GM21381 (cell line): ENCODE measurements at regions not wholly inside any gene's neighbourhood (a gene's known extent, or its start where the extent isn't known, plus 50 kb on each side); places are given as distances from the start of the nearest gene placed in this dataset.

Source experiments
- ATAC-seq: cut with Tn5 transposase; IDR thresholded peaks from one replicate; pipeline ENCODE4 v1.9.1; 2021; ENCODE audit warnings: mild to moderate bottlenecking, moderate library complexity; ENCODE audit not compliant: unreplicated experiment

DNA sequence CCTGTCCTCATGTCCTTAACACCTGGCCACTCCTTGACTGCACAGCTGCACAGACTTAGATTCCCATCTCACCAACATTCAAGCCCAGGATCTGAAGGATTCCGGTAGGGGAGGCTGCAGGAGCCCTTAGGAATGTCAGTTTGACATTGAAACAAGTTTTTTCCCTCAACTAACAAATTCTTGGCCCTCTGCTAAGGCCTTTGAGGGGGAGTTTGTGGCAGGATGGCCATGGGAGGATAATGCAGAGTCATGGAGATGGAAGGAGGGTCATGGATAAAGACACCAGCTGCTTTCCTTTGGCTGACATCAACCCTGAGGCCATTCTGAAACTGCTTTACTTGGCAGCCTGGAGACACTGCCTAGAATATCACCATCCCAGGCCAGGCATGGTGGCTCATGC lies 63.4 kb upstream of the PPP2R5A start:
- no peak for ATAC-seq

- ATAC-seq, result no peak
Observed at GRCh38 chr1:212224102-212224501, 61.1 kb upstream of the PPP2R5A start.

DNA sequence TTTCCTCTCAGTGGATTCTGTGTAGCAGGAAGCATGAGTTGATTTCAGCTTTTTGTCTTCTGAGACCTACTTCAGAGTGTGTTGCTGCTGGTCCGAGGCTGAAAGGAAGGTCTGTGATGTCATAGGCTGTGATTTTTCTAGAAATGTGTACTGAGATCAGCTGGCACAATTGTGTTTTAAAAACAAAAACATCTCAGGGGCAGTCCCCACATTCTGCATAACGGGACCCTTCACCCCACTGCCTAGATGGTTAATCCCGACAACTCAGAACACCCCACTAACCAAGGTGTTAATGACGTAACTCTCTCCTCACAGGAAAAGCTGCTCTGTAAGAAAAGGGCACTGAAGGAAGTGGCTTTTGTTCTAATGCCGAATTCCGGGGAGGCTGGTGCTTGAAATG lies 59.8 kb upstream of the PPP2R5A start:
- no peak for ATAC-seq

DNA sequence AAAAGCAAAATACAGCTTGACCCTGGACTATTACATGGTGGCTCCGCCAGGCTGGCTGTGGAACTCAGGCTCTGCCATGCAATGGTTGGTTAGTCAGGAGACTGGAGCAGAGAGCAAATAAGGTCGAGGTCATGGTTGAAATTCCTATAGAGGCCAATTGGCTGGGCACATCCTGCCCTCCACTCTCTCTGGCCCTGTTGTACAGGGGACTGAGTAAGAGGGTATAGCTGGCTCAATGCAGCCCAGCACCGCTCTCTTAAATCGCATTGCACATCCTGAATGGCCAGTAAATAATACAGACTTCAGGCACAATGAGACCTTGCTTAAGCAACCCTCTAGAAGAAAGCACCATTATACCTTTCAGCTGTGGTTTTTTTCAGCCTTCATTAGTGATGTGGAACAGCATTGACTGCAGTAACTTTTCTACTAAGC lies 59.3 kb upstream of the PPP2R5A start:
- no peak for ATAC-seq

DNA sequence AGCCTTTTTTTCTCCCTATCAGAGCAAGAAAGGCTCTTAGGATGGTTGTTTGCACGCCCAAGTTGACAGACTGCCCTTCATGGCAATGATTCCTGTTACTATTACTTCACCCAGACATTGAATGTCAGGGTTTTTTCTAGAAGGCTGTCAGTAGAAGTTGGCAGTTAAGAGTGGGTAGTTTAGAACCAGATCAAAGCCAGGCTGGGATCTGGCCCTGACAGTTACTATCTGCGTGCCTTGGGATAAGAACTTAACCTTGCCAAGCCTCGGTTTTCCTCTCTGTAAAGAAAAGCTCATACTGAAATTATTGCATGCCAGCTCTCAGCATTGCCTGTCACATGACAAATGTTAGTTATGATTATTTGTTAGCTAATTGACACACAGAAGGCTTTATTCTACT lies 58.7 kb upstream of the PPP2R5A start:
- ATAC-seq, result no peak

- ATAC-seq, result no peak
Observed at GRCh38 chr1:212228076-212228475, 57.1 kb upstream of the PPP2R5A start.

GRCh38 chr1:212228591-212229119 lies 56.6 kb upstream of the PPP2R5A start:
- ATAC-seq, result no peak

DNA sequence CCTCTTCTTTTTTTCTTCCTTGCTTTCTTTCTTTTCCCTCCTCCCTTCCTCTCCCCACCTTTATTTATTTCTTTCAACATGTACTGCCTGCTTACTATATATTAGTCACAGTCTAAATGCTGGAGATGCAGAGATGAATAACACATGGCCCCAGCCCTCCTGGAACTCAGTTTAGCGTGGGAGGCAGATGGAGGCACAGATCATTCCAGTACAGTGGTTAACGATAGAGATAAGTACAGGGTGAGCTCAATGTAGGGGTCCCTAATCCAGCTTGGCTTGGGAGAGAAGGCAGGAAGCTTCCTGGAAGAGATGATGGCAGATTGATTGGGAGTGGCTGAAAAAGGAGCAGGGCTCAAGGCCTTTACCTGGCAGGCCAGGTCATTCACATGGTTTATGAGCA lies 55.6 kb upstream of the PPP2R5A start:
- ATAC-seq, result no peak

DNA sequence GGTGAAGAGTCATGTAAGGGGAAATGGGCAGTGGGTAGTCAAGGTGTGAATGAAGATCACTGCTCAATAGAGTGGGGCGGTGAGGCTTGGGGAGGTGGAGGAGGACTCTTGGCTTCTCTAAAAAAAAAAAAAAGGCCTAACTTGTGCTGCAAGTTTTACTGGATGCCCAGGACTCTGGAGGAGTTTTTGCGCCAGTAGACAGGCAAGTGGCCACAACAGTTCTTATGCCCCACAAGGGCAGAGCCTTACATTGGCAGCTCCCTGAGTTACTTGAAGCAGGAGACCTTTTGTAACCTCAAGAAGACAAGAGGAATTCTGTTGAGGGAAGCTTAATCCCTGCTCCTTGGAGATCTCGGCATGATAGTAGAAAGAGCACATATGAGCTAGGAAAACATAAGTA lies 54.9 kb upstream of the PPP2R5A start:
- ATAC-seq, result no peak

DNA sequence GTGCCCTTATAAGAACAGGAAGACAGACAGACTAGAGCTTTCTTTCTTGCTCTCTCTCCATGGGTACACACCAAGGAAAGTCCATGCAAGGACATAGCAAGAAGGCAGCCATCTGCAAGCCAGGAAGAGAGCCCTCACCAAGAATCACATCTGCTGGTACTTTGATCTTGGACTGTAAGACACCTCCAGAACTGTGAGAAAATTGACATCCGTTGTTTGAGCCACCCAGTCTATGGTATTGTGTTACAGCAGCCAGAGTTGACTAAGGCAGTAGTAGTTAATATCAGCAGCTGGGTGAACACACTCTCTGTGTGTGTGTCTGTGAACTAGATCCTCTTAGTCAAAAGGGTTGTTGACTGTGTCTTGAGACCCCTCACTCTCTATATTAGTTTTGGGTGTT lies 53.8 kb upstream of the PPP2R5A start:
- ATAC-seq, result no peak

- no peak for ATAC-seq
Observed at GRCh38 chr1:212232090-212232489, 53.1 kb upstream of the PPP2R5A start.

GRCh38 chr1:212233321-212233720 lies 51.9 kb upstream of the PPP2R5A start:
- no peak for ATAC-seq

DNA sequence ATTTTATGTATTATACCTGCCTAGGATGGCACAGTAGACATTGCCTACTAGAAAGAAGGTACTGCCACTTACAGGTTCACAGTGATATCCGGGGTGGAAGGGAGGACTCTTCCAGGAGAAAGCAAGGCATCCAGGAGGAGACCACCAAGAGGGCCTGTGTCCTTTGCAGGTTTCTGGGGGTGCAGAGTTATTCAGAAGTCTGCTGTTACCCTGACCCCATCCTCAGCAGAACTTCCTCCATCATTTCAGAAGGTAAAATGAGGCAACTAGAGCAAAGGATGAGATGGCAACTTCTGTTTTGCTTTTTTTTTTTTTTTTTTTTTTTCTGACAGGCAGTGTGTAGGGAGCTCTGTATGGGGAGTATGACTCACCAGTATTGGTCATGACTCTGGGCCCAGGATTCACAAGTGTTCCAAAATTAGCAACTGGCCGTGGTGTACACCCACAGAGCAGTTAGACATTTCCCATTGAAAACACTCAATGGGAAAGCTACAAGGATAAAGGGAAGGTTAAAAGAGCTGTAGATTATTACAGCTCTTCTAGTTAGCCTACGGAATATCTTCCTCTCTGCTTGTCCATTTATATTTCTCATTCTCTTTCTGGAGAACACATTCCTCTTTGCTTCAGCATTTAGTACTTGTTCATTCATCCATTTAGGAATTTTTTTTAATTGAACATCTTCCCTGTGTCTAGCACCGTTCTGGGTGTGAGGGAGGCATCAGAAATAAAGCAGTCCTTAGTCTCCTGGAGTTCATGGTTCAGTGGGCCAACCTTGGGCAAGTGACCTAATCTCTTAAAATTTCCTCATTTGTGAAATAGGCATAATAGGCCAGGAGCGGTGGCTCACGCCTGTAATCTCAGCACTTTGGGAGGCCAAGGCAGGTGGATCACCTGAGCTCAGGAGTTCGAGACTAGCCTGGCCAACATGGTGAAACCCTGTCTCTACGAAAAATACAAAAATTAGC lies 50.5 kb upstream of the PPP2R5A start:
- ATAC-seq, result peak; percentile 55
